Activated T-helper 2 cell treated with anti-CD3 and anti-CD28 coated beads, Interferon-gamma antibody, Interleukin-2, Interleukin-4, amounts not matched to agents 10 μg/mL and 5 μg/mL and 100 μg/mL, durations not matched to agents 14 hours and 24 hours and 36 hours (primary cell): ENCODE measurements at regions not wholly inside any gene's neighbourhood (a gene's known extent, or its start where the extent isn't known, plus 50 kb on each side); places are given as distances from the start of the nearest gene placed in this dataset.

Experiments
- DNase-seq: peaks from one replicate; pipeline ENCODE4 v3.0.0; 2021; ENCODE audit warnings: low spot score
- H3K27ac Mint-ChIP-seq: one replicate; pipeline ENCODE4 v1.8.0; 2021; ENCODE audit warnings: mixed read lengths
- H3K27me3 Mint-ChIP-seq: one replicate; pipeline ENCODE4 v1.8.0; 2021; ENCODE audit warnings: low read depth, mixed read lengths
- H3K36me3 Mint-ChIP-seq: one replicate; pipeline ENCODE4 v1.8.0; 2021; ENCODE audit warnings: low read depth, mixed read lengths
- H3K4me1 Mint-ChIP-seq: one replicate; pipeline ENCODE4 v1.8.0; 2021; ENCODE audit warnings: low read depth, mixed read lengths
- H3K4me3 Mint-ChIP-seq: one replicate; pipeline ENCODE4 v1.8.0; 2021; ENCODE audit warnings: low read depth, mild to moderate bottlenecking, moderate library complexity, mixed read lengths
- H3K9me3 Mint-ChIP-seq: one replicate; pipeline ENCODE4 v1.8.0; 2021; ENCODE audit warnings: mixed read lengths
- intact Hi-C: fragments of 100-400 bp; cut with micrococcal nuclease; formaldehyde crosslinking; loops from one replicate; pipeline ENCODE4 v1.15.1; 2023

- no peak overlapping the region for H3K27ac Mint-ChIP-seq
- no peaks in the 10 kb centered on the region for H3K27me3 Mint-ChIP-seq
- no peaks in the 10 kb centered on the region for H3K9me3 Mint-ChIP-seq
- H3K36me3 Mint-ChIP-seq = no peaks in the 10 kb centered on the region
- H3K4me3 Mint-ChIP-seq = no peak overlapping the region
- intact Hi-C loops = no loop called here
- DNase-seq = no peak
- no peaks in the 10 kb centered on the region for H3K4me1 Mint-ChIP-seq
Measured at GRCh38 chr2:236856848-236857235, 228.8 kb upstream of the COPS8 start.

GRCh38 chr2:236857246-236857645, 228.4 kb upstream of the COPS8 start:
- intact Hi-C loops = no loop called here
- DNase-seq = no peak
- no peak overlapping the region for H3K4me3 Mint-ChIP-seq
- no peaks in the 10 kb centered on the region for H3K27me3 Mint-ChIP-seq
- no peak overlapping the region for H3K27ac Mint-ChIP-seq
- no peaks in the 10 kb centered on the region for H3K4me1 Mint-ChIP-seq
- no peaks in the 10 kb centered on the region for H3K36me3 Mint-ChIP-seq
- no peaks in the 10 kb centered on the region for H3K9me3 Mint-ChIP-seq

GRCh38 chr2:236857781-236858180, 227.9 kb upstream of the COPS8 start:
- no peak overlapping the region for H3K4me3 Mint-ChIP-seq
- no peak for DNase-seq
- H3K9me3 Mint-ChIP-seq = no peaks in the 10 kb centered on the region
- no peak overlapping the region for H3K27ac Mint-ChIP-seq
- H3K27me3 Mint-ChIP-seq = no peaks in the 10 kb centered on the region
- H3K36me3 Mint-ChIP-seq = no peaks in the 10 kb centered on the region
- intact Hi-C loops = no loop called here
- H3K4me1 Mint-ChIP-seq = no peaks in the 10 kb centered on the region

- no peak for DNase-seq
- intact Hi-C loops = no loop called here
- no peaks in the 10 kb centered on the region for H3K27me3 Mint-ChIP-seq
- H3K4me1 Mint-ChIP-seq = no peaks in the 10 kb centered on the region
- H3K36me3 Mint-ChIP-seq = no peaks in the 10 kb centered on the region
- no peaks in the 10 kb centered on the region for H3K9me3 Mint-ChIP-seq
- no peak overlapping the region for H3K27ac Mint-ChIP-seq
- no peak overlapping the region for H3K4me3 Mint-ChIP-seq
Measured at GRCh38 chr2:236858661-236859060, 227.0 kb upstream of the COPS8 start.

GRCh38 chr2:236859908-236860307, 225.8 kb upstream of the COPS8 start:
- no peaks in the 10 kb centered on the region for H3K36me3 Mint-ChIP-seq
- H3K4me3 Mint-ChIP-seq = no peak overlapping the region
- H3K27ac Mint-ChIP-seq = no peak overlapping the region
- H3K4me1 Mint-ChIP-seq = no peaks in the 10 kb centered on the region
- H3K9me3 Mint-ChIP-seq = no peaks in the 10 kb centered on the region
- no peaks in the 10 kb centered on the region for H3K27me3 Mint-ChIP-seq
- intact Hi-C loops = no loop called here
- DNase-seq = no peak

GRCh38 chr2:236861196-236861875, 224.4 kb upstream of the COPS8 start:
- no peaks in the 10 kb centered on the region for H3K9me3 Mint-ChIP-seq
- no peaks in the 10 kb centered on the region for H3K4me1 Mint-ChIP-seq
- intact Hi-C loops = no loop called here
- H3K27ac Mint-ChIP-seq = no peak overlapping the region
- no peak overlapping the region for H3K4me3 Mint-ChIP-seq
- no peaks in the 10 kb centered on the region for H3K27me3 Mint-ChIP-seq
- DNase-seq = no peak
- no peaks in the 10 kb centered on the region for H3K36me3 Mint-ChIP-seq

GRCh38 chr2:236861944-236862343, 223.7 kb upstream of the COPS8 start:
- intact Hi-C loops = no loop called here
- Mint-ChIP-seq H3K9me3 (no peaks in the 10 kb centered on the region), H3K27ac (no peak overlapping the region), H3K4me1 (no peaks in the 10 kb centered on the region), H3K36me3 (no peaks in the 10 kb centered on the region), H3K4me3 (no peak overlapping the region), H3K27me3 (no peaks in the 10 kb centered on the region)
- no peak for DNase-seq

GRCh38 chr2:236862526-236862925, 223.2 kb upstream of the COPS8 start:
- no peaks in the 10 kb centered on the region for H3K9me3 Mint-ChIP-seq
- H3K36me3 Mint-ChIP-seq = no peaks in the 10 kb centered on the region
- no peaks in the 10 kb centered on the region for H3K4me1 Mint-ChIP-seq
- no peaks in the 10 kb centered on the region for H3K27me3 Mint-ChIP-seq
- intact Hi-C loops = no loop called here
- H3K4me3 Mint-ChIP-seq = no peak overlapping the region
- DNase-seq = no peak
- no peak overlapping the region for H3K27ac Mint-ChIP-seq

- Mint-ChIP-seq H3K4me3 (no peak overlapping the region), H3K4me1 (no peaks in the 10 kb centered on the region), H3K27me3 (no peaks in the 10 kb centered on the region), H3K27ac (no peak overlapping the region), H3K36me3 (no peaks in the 10 kb centered on the region), H3K9me3 (no peaks in the 10 kb centered on the region)
- DNase-seq = no peak
- intact Hi-C loops = no loop called here
Measured at GRCh38 chr2:236862961-236863728, 222.5 kb upstream of the COPS8 start.

GRCh38 chr2:236863729-236864126, 222.0 kb upstream of the COPS8 start:
- Mint-ChIP-seq H3K4me1 (no peaks in the 10 kb centered on the region), H3K4me3 (no peak overlapping the region), H3K27me3 (no peaks in the 10 kb centered on the region), H3K27ac (no peak overlapping the region), H3K9me3 (no peaks in the 10 kb centered on the region), H3K36me3 (no peaks in the 10 kb centered on the region)
- intact Hi-C loops = no loop called here
- DNase-seq = no peak

- DNase-seq = no peak
- Mint-ChIP-seq H3K9me3 (no peaks in the 10 kb centered on the region), H3K27me3 (no peaks in the 10 kb centered on the region)
Measured at GRCh38 chr2:236865052-236865451, 220.6 kb upstream of the COPS8 start.

GRCh38 chr2:236866542-236867340, 218.9 kb upstream of the COPS8 start:
- Mint-ChIP-seq H3K36me3 (no peaks in the 10 kb centered on the region), H3K27ac (no peak overlapping the region), H3K27me3 (peaks cover 3% of the 10 kb centered on the region), H3K9me3 (no peaks in the 10 kb centered on the region), H3K4me3 (no peak overlapping the region), H3K4me1 (peaks cover 3% of the 10 kb centered on the region)
- DNase-seq = no peak
- intact Hi-C loops = no loop called here

More at GRCh38 chr2:236865052-236865451, 220.6 kb upstream of the COPS8 start:
- Mint-ChIP-seq H3K4me1 (no peaks in the 10 kb centered on the region), H3K4me3 (no peak overlapping the region), H3K36me3 (no peaks in the 10 kb centered on the region), H3K27ac (no peak overlapping the region)
- intact Hi-C loops = no loop called here
